ENCODE measurements at regions not wholly inside any gene's neighbourhood (a gene's known extent, or its start where the extent isn't known, plus 50 kb on each side); places are given as distances from the start of the nearest gene placed in this dataset.

- ChIA-PET POLR2A (ENCODE audit: partially characterized antibody) (no interaction called here), CTCF (ENCODE audit: partially characterized antibody) (no interaction called here)
- no peaks in the 10 kb centered on the region for H3K27me3 ChIP-seq (replicated peaks in 1 of 4; ENCODE audit: control insufficient read depth in 3 of 4, extremely low read depth in 1 of 4, insufficient read depth in 3 of 4, low read length in 3 of 4)
- TF ChIP-seq KDM5A (IDR thresholded peaks at IDR 0.05; ENCODE audit: low read length) (no peak), SP2 (IDR thresholded peaks at IDR 0.05; ENCODE audit: low read length) (no peak), NRF1 (IDR thresholded peaks at IDR 0.05; ENCODE audit: low read depth, low read length) (no peak), JUN (IDR thresholded peaks at IDR 0.05; ENCODE audit: low read depth, low read length) (no peak)
- no peaks in the 10 kb centered on the region for H4K20me1 ChIP-seq (replicated peaks in 1 of 2; ENCODE audit: control insufficient read depth in 1 of 2, insufficient read depth in 2 of 2, low read length in 2 of 2)
- no peak overlapping the region for H2AK5ac ChIP-seq (ENCODE audit: low read depth, low read length)
- no peaks in the 10 kb centered on the region for H3K79me1 ChIP-seq (ENCODE audit: low read depth, low read length)
- DNase-seq (ENCODE audit: low read depth in 1 of 2, low spot score in 2 of 2) (no peak), FAIRE-seq (no peak)
- H3K4ac ChIP-seq (replicated peaks; ENCODE audit: insufficient read length, low read depth, low read length), result no peak overlapping the region
- no peak overlapping the region for H3K4me3 ChIP-seq (ENCODE audit: extremely low read depth in 1 of 4, insufficient read depth in 2 of 4, low read depth in 3 of 4, low read length in 4 of 4)
- H4K5ac ChIP-seq (ENCODE audit: insufficient read length, low read depth, low read length), result no peak overlapping the region
- no peak overlapping the region for H2BK20ac ChIP-seq (ENCODE audit: low read length)
- H3K79me2 ChIP-seq (ENCODE audit: control insufficient read depth in 1 of 2, insufficient read depth in 2 of 2, low read length in 2 of 2), result no peaks in the 10 kb centered on the region
- no peak overlapping the region for H3K4me2 ChIP-seq (ENCODE audit: insufficient read depth in 1 of 2, low read depth in 2 of 2, low read length in 2 of 2)
- no peak overlapping the region for H2BK15ac ChIP-seq (ENCODE audit: low read length)
- no peak overlapping the region for H3K9ac ChIP-seq (replicated peaks in 1 of 4; ENCODE audit: extremely low read depth in 1 of 4, low read depth in 3 of 4, low read length in 3 of 4)
- H4K8ac ChIP-seq (ENCODE audit: extremely low read depth, insufficient read depth, low read length), result no peak overlapping the region
- no peak overlapping the region for H3K23ac ChIP-seq (ENCODE audit: insufficient read length)
- no peak overlapping the region for H2BK5ac ChIP-seq (ENCODE audit: low read depth, low read length)
- no peak overlapping the region for H3K14ac ChIP-seq (ENCODE audit: insufficient read length)
- H3K56ac ChIP-seq (replicated peaks; ENCODE audit: insufficient read length, low read depth, low read length), result no peak overlapping the region
- no peaks in the 10 kb centered on the region for H3K36me3 ChIP-seq (ENCODE audit: control insufficient read depth in 2 of 4, insufficient read depth in 4 of 4, low read length in 3 of 4)
- H3K23me2 ChIP-seq (ENCODE audit: low read depth, low read length), result no peaks in the 10 kb centered on the region
- no peaks in the 10 kb centered on the region; a peak in 1 of 7 replicates for H3K4me1 ChIP-seq (replicated peaks in 1 of 4; ENCODE audit: control insufficient read depth in 3 of 4, insufficient read depth in 4 of 4, low read length in 3 of 4)
- no peak overlapping the region for H2BK12ac ChIP-seq (ENCODE audit: low read depth, low read length)
- H2AFZ ChIP-seq (ENCODE audit: low read length), result no peak overlapping the region
- no peak overlapping the region for H3K27ac ChIP-seq (ENCODE audit: low read depth, low read length)
- no peak overlapping the region for H2BK120ac ChIP-seq (replicated peaks; ENCODE audit: low read depth, low read length)
- no peaks in the 10 kb centered on the region for H3K9me3 ChIP-seq (ENCODE audit: insufficient read depth in 2 of 2, low read depth in 1 of 2, low read length in 1 of 2)
- H3K18ac ChIP-seq (ENCODE audit: extremely low read depth, low read length), result no peak overlapping the region
- H4K91ac ChIP-seq (replicated peaks; ENCODE audit: insufficient read length, low read length), result no peak overlapping the region
- WGBS, 2 experiments (ENCODE audit: extremely low coverage in 1 of 2, insufficient coverage in 1 of 2, insufficient read length in 1 of 2, insufficient replicate concordance in 2 of 2, low coverage in 1 of 2, low lambda C conversion rate in 2 of 2, missing lambda C conversion rate in 1 of 2), result 69% methylated on average over 1 of the region's 1 CpG; no CpG with 5 or more reads in 1 of the 2 experiments
Observed at GRCh38 chr18:35803551-35803950, 168.9 kb upstream of the RMP24 start.
